Activated naive CD4-positive, alpha-beta T cell treated with anti-CD3 and anti-CD28 coated beads, Interleukin-2, amount 50 U/mL, for 24 hours (primary cell): ENCODE measurements at regions not wholly inside any gene's neighbourhood (a gene's known extent, or its start where the extent isn't known, plus 50 kb on each side); places are given as distances from the start of the nearest gene placed in this dataset.

Experiments
- H3K27ac Mint-ChIP-seq: one replicate; pipeline ENCODE4 v1.8.0; 2021; ENCODE audit warnings: mild to moderate bottlenecking, mixed read lengths
- H3K27me3 Mint-ChIP-seq: one replicate; pipeline ENCODE4 v1.8.0; 2021; ENCODE audit warnings: mixed read lengths
- H3K36me3 Mint-ChIP-seq: one replicate; pipeline ENCODE4 v1.8.0; 2021; ENCODE audit warnings: mixed read lengths
- H3K4me1 Mint-ChIP-seq: one replicate; pipeline ENCODE4 v1.8.0; 2021; ENCODE audit warnings: mixed read lengths
- H3K4me3 Mint-ChIP-seq: one replicate; pipeline ENCODE4 v1.8.0; 2021; ENCODE audit warnings: mild to moderate bottlenecking, mixed read lengths
- H3K9me3 Mint-ChIP-seq: one replicate; pipeline ENCODE4 v1.8.0; 2021; ENCODE audit warnings: mixed read lengths

GRCh38 chr10:88023676-88024075, 160.3 kb downstream of the PTEN start:
- H3K4me1 Mint-ChIP-seq: peaks cover 32% of the 10 kb centered on the region
- H3K9me3 Mint-ChIP-seq: peaks cover 14% of the 10 kb centered on the region
- H3K27ac Mint-ChIP-seq: no peak overlapping the region
- H3K27me3 Mint-ChIP-seq: no peaks in the 10 kb centered on the region
- H3K4me3 Mint-ChIP-seq: no peak overlapping the region
- H3K36me3 Mint-ChIP-seq: no peaks in the 10 kb centered on the region

GRCh38 chr10:88026031-88026430, 162.6 kb downstream of the PTEN start:
- Mint-ChIP-seq H3K9me3 (peaks cover 10% of the 10 kb centered on the region), H3K4me3 (no peak overlapping the region), H3K27ac (no peak overlapping the region), H3K36me3 (no peaks in the 10 kb centered on the region), H3K27me3 (no peaks in the 10 kb centered on the region), H3K4me1 (peaks cover 33% of the 10 kb centered on the region)

GRCh38 chr10:88027570-88027969, 164.1 kb downstream of the PTEN start:
- Mint-ChIP-seq H3K27ac (no peak overlapping the region), H3K36me3 (no peaks in the 10 kb centered on the region), H3K9me3 (peaks cover 6% of the 10 kb centered on the region), H3K27me3 (no peaks in the 10 kb centered on the region), H3K4me1 (peaks cover 25% of the 10 kb centered on the region), H3K4me3 (no peak overlapping the region)

DNA sequence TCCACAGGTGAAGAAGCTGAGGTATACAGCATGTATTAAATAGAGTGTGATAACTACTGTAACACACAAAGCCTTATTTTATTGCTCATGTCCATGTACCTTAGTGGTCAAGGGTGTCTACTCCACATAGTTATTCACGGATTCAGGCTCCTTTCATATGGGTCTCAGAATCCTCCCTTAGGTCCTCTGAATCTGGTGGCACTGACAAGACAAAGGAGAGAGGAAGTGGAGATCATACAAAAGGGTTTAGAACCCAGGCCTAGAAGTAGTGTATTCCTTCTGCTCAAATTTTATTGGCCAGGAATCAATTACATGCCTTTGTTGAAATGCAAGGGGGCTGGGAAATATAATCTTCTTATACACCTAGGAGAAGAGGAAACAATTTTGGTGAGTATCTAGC, 164.6 kb downstream of the PTEN start:
- Mint-ChIP-seq H3K27ac (peak overlapping the region; percentile 67), H3K9me3 (peaks cover 5% of the 10 kb centered on the region), H3K4me1 (peaks cover 21% of the 10 kb centered on the region), H3K36me3 (no peaks in the 10 kb centered on the region), H3K4me3 (no peak overlapping the region), H3K27me3 (no peaks in the 10 kb centered on the region)

DNA sequence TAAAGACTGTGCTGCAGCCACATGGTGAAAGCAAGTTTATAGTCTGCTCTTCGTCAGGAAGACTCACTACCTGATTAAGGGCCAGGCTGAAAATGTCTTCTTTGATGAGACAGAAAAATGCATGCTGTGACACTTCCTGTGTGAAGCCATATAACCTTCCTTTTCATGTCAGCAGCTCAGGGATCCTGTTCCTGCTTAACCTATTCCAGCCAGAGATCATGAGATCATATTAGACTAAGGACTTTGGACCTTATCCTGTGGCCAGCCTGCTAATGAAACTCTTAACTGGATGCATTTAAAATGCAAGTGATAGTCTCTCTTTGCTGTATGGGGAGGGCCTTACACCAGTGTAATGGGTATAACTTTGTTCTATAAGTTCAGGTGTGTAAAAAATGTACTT, 165.2 kb downstream of the PTEN start:
- H3K4me3 Mint-ChIP-seq: no peak overlapping the region
- H3K36me3 Mint-ChIP-seq: no peaks in the 10 kb centered on the region
- H3K9me3 Mint-ChIP-seq: no peaks in the 10 kb centered on the region
- H3K27ac Mint-ChIP-seq: no peak overlapping the region
- H3K4me1 Mint-ChIP-seq: peaks cover 16% of the 10 kb centered on the region
- no peaks in the 10 kb centered on the region for H3K27me3 Mint-ChIP-seq

- Mint-ChIP-seq H3K4me1 (peaks cover 22% of the 10 kb centered on the region), H3K9me3 (no peaks in the 10 kb centered on the region), H3K27ac (no peak overlapping the region)
These were observed 169.1 kb downstream of the PTEN start for GRCh38 chr10:88032566-88032965.

GRCh38 chr10:88033385-88033784, 170.0 kb downstream of the PTEN start:
- Mint-ChIP-seq H3K27ac (no peak overlapping the region), H3K36me3 (no peaks in the 10 kb centered on the region), H3K4me1 (peaks cover 22% of the 10 kb centered on the region), H3K4me3 (no peak overlapping the region), H3K9me3 (no peaks in the 10 kb centered on the region), H3K27me3 (no peaks in the 10 kb centered on the region)

More at GRCh38 chr10:88032566-88032965, 169.1 kb downstream of the PTEN start:
- H3K36me3 Mint-ChIP-seq: no peaks in the 10 kb centered on the region
- no peaks in the 10 kb centered on the region for H3K27me3 Mint-ChIP-seq
- no peak overlapping the region for H3K4me3 Mint-ChIP-seq

DNA sequence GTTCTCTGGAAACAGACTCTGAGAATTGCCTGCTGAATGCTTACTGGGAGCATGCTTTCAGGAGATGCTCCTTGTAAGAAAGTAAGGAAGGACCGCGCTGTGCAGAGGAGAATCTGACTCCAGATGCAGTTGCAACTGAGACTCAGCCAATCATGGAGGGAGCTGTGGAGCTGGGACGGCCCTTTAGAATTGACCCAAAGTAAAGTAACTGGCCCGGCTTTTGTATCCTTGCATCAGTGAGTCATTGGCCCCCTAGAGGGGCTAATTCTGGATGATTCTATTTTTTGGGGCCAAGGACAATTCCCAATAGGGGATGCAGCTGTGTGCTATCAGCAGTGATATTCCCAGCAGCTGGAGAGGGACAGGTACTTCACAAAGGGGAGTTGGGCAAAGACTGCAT, 170.4 kb downstream of the PTEN start:
- Mint-ChIP-seq H3K9me3 (no peaks in the 10 kb centered on the region), H3K36me3 (no peaks in the 10 kb centered on the region), H3K4me1 (peaks cover 18% of the 10 kb centered on the region), H3K4me3 (no peak overlapping the region), H3K27me3 (no peaks in the 10 kb centered on the region), H3K27ac (no peak overlapping the region)

DNA sequence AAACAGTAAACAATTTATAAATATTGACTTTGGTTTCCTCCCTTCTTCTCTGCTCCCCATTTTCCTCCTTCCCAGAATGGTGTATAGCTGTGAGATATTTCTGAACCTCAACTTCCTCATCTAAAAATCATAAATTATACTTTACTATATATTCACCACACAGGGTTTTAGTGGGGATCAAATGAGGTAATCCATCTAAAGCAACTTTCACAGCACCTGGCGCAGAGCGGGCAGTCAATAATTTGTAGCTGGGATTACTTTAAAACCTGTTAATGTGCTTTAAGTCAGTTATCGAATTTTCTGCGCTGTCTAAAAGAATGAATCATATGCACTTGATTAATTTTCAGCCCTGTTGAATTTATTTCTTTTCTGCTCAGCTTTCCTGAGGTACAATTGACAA, 172.7 kb downstream of the PTEN start:
- Mint-ChIP-seq H3K4me1 (peaks cover 16% of the 10 kb centered on the region), H3K4me3 (no peak overlapping the region), H3K27ac (no peak overlapping the region), H3K27me3 (no peaks in the 10 kb centered on the region), H3K9me3 (no peaks in the 10 kb centered on the region), H3K36me3 (no peaks in the 10 kb centered on the region)

DNA sequence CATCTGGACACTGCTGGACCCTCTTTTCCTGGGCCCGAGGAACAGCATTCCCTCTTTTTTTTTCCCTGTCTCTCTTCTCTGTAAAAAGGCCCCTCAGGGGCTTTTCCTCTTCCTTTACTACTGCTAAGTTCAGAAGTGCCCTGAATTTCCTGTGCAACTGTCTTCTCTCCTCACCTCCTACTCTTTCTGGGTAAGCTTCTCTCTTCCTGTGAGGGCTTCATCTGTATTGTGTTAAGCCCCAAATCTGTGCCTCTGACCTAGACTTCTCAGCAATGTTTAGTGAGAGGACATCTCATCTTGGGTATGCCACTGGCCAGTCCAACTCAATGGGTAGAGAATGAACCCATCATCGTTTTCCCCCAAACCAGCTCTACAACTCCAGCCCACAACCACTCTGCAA, 174.2 kb downstream of the PTEN start:
- H3K4me3 Mint-ChIP-seq: no peak overlapping the region
- H3K9me3 Mint-ChIP-seq: no peaks in the 10 kb centered on the region
- H3K27ac Mint-ChIP-seq: peak overlapping the region; percentile 44
- no peaks in the 10 kb centered on the region for H3K36me3 Mint-ChIP-seq
- peaks cover 16% of the 10 kb centered on the region for H3K4me1 Mint-ChIP-seq
- H3K27me3 Mint-ChIP-seq: no peaks in the 10 kb centered on the region

DNA sequence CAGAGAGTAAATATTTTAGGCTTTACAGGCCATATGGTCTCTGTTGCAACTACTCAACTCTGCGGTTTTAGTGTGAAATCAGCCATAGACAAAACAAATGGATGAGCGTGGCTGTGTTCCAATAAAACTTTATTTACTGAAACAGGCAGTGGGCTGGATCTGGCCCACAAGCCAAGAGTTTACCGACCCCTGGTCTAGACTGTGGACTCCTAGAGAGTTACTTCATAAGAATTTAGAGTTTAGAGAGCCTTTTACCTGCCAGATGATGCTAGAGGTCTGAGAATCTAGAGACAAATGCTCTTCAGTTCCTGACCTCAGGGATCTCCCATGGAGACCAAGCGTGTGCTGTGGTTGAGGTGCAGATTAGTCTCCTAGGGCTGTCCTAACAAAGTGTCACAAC, 174.8 kb downstream of the PTEN start:
- Mint-ChIP-seq H3K4me1 (peaks cover 20% of the 10 kb centered on the region), H3K9me3 (no peaks in the 10 kb centered on the region), H3K27me3 (no peaks in the 10 kb centered on the region), H3K27ac (no peak overlapping the region), H3K36me3 (no peaks in the 10 kb centered on the region), H3K4me3 (no peak overlapping the region)

DNA sequence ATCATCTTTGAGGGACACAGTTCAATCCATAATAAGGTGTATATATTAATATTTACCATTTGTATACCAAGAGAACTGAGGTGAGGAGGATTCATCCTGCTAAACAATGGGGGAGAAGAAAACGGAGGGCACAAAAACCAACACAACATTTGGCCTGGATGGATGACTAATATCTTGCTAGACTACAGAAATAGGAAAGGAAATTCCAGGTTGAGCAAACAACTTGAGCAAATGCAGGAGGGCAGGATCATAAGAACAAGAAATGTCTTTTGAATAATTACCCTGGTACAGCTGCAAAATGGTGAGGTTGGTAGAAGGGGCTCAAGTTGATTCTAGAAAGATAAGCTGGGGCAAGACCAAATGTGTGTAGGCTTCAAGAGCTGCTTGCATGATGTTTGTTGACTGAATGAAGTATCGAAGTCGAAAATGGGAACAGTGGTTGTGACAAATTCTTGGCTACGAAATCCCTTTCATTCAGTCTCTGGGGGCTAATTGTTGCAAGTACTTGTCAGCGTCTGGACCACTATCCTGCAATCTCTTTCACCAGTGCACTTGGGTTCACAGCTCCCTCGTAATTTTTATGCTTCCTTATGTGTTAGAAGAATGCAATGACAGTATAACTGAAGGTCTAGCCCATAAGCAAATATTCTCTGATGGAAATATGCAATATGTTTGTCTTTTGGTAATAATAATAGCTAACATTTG, 176.2 kb downstream of the PTEN start:
- Mint-ChIP-seq H3K36me3 (no peaks in the 10 kb centered on the region), H3K9me3 (no peaks in the 10 kb centered on the region), H3K27ac (no peak overlapping the region), H3K4me3 (no peak overlapping the region), H3K4me1 (peaks cover 20% of the 10 kb centered on the region), H3K27me3 (no peaks in the 10 kb centered on the region)

DNA sequence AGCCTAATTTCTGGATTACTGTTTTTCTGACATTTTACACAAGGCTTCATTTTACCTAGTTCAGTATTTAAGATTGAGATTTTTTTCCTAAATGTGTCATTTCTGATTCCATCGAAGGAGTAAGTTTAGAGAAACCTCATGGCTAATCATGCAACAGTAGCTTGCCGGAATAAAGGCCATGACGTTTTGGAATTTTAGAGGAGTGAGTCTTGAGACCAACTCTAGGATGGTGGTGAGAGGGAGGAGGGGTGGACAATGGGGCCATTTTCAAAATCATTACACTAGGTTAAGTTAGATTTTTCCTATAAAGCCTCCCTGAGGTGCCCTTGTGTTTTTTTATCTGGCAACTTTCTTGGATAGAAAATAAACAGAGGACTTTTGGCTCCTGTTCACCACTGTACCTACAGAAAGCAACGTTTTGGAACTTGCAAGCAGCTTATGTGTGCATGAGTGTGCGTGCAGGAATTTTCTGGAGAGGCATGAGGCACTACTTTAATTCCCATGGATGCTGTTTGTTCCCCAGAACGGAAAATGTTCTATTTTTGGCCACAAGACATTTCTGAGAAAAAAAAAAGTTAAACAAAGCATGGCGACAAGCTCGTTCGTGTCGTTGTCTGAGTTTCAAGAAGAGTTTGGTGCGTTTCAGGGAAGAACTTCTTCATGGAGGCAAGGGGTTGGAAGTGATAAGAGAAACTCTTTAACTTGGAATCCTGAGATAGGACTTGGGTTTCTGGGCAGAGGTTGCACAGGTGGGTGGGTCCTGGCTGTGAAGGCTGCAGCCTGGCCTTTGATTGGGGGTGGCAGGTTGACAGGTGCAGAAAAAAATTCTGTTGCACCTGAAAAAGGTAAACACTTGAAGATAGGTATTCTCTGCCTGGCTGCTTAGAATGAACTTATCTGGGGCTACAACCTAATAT, 178.1 kb downstream of the PTEN start:
- H3K27ac Mint-ChIP-seq: no peak overlapping the region
- H3K4me1 Mint-ChIP-seq: peaks cover 29% of the 10 kb centered on the region
- no peaks in the 10 kb centered on the region for H3K36me3 Mint-ChIP-seq
- no peaks in the 10 kb centered on the region for H3K27me3 Mint-ChIP-seq
- no peak overlapping the region for H3K4me3 Mint-ChIP-seq
- H3K9me3 Mint-ChIP-seq: no peaks in the 10 kb centered on the region

DNA sequence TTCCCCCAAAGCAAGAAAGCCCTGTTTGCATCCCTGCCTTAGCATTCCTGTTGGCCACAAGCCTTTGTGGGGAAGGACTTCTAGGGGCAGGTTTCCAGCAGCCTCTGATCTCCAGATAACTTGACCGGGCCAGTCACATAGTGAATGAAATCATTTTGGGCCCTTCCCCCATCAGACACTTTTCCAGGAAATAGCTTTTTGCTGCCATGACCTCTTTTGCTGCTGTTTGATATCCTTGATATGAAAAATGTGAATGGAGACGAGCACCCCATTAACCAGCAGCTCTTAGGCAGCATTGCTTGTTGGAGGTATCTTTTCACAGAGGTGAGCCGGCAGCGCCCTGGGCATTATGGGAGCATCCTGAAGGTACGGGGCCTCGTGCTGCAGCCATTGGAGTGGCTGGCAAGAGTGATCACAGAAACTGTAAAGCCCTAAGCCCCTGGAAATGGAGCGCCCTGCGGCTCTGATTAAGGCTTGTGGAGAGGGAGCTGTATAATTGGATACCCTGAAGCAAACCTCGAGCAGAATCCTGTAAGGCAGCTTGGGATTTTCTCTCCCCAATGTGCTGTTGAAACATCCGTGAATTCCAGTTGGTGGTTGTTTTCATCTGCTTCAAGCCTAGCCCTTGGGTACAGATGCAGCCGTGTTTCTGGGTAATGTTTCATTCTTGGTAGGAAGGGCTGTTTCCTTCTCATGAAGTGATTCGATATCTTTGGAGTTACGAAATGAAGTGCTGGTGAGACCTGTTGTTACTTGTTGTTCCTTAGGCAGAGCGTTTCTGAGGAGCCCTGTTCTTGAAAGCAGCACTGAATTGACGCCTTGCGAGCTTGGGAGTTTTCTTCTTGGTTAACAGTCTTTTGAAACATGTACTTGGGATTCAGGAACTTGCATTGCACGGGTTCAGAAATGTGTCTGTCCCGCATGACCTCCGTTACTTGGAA, 179.0 kb downstream of the PTEN start:
- H3K27ac Mint-ChIP-seq: no peak overlapping the region
- peaks cover 23% of the 10 kb centered on the region for H3K4me1 Mint-ChIP-seq
- H3K4me3 Mint-ChIP-seq: no peak overlapping the region
- H3K36me3 Mint-ChIP-seq: no peaks in the 10 kb centered on the region
- no peaks in the 10 kb centered on the region for H3K27me3 Mint-ChIP-seq
- no peaks in the 10 kb centered on the region for H3K9me3 Mint-ChIP-seq

GRCh38 chr10:88045096-88045495, 181.7 kb downstream of the PTEN start:
- Mint-ChIP-seq H3K4me1 (peaks cover 20% of the 10 kb centered on the region), H3K36me3 (peaks cover 2% of the 10 kb centered on the region), H3K9me3 (no peaks in the 10 kb centered on the region), H3K4me3 (no peak overlapping the region), H3K27me3 (no peaks in the 10 kb centered on the region), H3K27ac (no peak overlapping the region)
